H1 (cell line): ENCODE measurements at regions not wholly inside any gene's neighbourhood (a gene's known extent, or its start where the extent isn't known, plus 50 kb on each side); places are given as distances from the start of the nearest gene placed in this dataset.
"Not testable (repeated sequence)": the region's sequence is repeated elsewhere in the genome, so short reads cannot be mapped to it uniquely, and the experiment has no call there.

ENCODE experiments used
- CHD2 ChIP-seq: IDR thresholded peaks from 2 replicates; pipeline ENCODE4 v1.6.1; 2012; ENCODE audit warnings: low read length, improper control_type of control experiment
- EGR1 ChIP-seq: IDR thresholded peaks from 2 replicates; pipeline ENCODE4 v1.6.1; 2011; ENCODE audit warnings: low read depth, low read length, borderline replicate concordance
- EZH2 ChIP-seq: fragments of 200-600 bp; sonication (generic); IDR thresholded peaks from 2 replicates; pipeline ENCODE4 v1.7.1; 2012; ENCODE audit warnings: low read depth, mild to moderate bottlenecking, moderate library complexity, low read length, inconsistent platforms; ENCODE audit not compliant: severe bottlenecking
- FOSL1 ChIP-seq: IDR thresholded peaks from 2 replicates; pipeline ENCODE4 v1.6.1; 2011; ENCODE audit warnings: mild to moderate bottlenecking, low read depth, low read length, moderate library complexity; ENCODE audit not compliant: insufficient read depth
- KDM1A ChIP-seq: fragments of 200-600, 300-600 bp; sonication (generic); IDR thresholded peaks from 2 replicates; pipeline ENCODE4 v1.7.1; 2016; ENCODE audit warnings: mild to moderate bottlenecking, low read length, borderline replicate concordance
- POLR2A ChIP-seq, 2 experiments: IDR thresholded peaks; 1 replicate in 1 of 2; 2 replicates in 1 of 2; pipeline ENCODE4 v1.6.1; 2011; ENCODE audit warnings: low read depth in 2 of 2, low read length in 2 of 2, mild to moderate bottlenecking in 2 of 2; ENCODE audit errors: control extremely low read depth in 1 of 2
- SIN3A ChIP-seq, 2 experiments: IDR thresholded peaks in 1 of 2; conservative IDR thresholded peaks in 1 of 2; 2 replicates each; pipeline ENCODE4 v1.6.1; 2011 to 2012; ENCODE audit warnings: low read length in 2 of 2, improper control_type of control experiment in 1 of 2, low read depth in 1 of 2, mild to moderate bottlenecking in 1 of 2
- ZNF274 ChIP-seq: IDR thresholded peaks from 2 replicates; pipeline ENCODE4 v1.7.0; 2012; ENCODE audit warnings: low read length, borderline replicate concordance; ENCODE audit errors: extremely low read depth
- TF ChIP-seq, protein P1 (sequence below), 3 experiments: IDR thresholded peaks; 1 replicate in 2 of 3; 2 replicates in 1 of 3; pipeline versions ENCODE4 v1.5.1 to v1.6.1; 2011; ENCODE audit warnings: low read length in 3 of 3, mild to moderate bottlenecking in 3 of 3, inconsistent platforms in 2 of 3, low read depth in 1 of 3, moderate library complexity in 1 of 3; ENCODE audit not compliant: insufficient read depth in 1 of 3; ENCODE audit errors: control extremely low read depth in 1 of 3

GRCh38 chr21:15298755-15299154, 234.0 kb upstream of the NRIP1 start:
- TF ChIP-seq KDM1A; EZH2; ZNF274; CHD2; POLR2A (IDR thresholded peaks at IDR 0.05; ENCODE audit: control extremely low read depth in 1 of 2, low read depth in 2 of 2, low read length in 2 of 2); FOSL1; SIN3A (conservative IDR thresholded peaks at IDR 0.05 in 1 of 2, IDR thresholded peaks at IDR 0.05 in 1 of 2; ENCODE audit: low read depth in 1 of 2, low read length in 2 of 2); EGR1: not testable (repeated sequence)
- TF ChIP-seq, protein P1, sequence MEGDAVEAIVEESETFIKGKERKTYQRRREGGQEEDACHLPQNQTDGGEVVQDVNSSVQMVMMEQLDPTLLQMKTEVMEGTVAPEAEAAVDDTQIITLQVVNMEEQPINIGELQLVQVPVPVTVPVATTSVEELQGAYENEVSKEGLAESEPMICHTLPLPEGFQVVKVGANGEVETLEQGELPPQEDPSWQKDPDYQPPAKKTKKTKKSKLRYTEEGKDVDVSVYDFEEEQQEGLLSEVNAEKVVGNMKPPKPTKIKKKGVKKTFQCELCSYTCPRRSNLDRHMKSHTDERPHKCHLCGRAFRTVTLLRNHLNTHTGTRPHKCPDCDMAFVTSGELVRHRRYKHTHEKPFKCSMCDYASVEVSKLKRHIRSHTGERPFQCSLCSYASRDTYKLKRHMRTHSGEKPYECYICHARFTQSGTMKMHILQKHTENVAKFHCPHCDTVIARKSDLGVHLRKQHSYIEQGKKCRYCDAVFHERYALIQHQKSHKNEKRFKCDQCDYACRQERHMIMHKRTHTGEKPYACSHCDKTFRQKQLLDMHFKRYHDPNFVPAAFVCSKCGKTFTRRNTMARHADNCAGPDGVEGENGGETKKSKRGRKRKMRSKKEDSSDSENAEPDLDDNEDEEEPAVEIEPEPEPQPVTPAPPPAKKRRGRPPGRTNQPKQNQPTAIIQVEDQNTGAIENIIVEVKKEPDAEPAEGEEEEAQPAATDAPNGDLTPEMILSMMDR (IDR thresholded peaks at IDR 0.05; ENCODE audit: control extremely low read depth in 1 of 3, insufficient read depth in 1 of 3, low read depth in 1 of 3, low read length in 3 of 3) = not testable (repeated sequence)
